GM12878 (cell line): ENCODE measurements at regions not wholly inside any gene's neighbourhood (a gene's known extent, or its start where the extent isn't known, plus 50 kb on each side); places are given as distances from the start of the nearest gene placed in this dataset.

ENCODE experiments used
- NBN ChIP-seq: fragments of 450-650 bp; IDR thresholded peaks from 2 replicates; pipeline ENCODE4 v1.6.1; 2016
- TF ChIP-seq, protein P1 (sequence below): fragments of 450-650 bp; IDR thresholded peaks from 2 replicates; pipeline ENCODE4 v1.6.1; 2016; ENCODE audit warnings: mild to moderate bottlenecking, moderate library complexity, borderline replicate concordance
- TF ChIP-seq, protein P2 (sequence below): fragments of 150-350 bp; IDR thresholded peaks from 2 replicates; pipeline ENCODE4 v1.6.1; 2016; ENCODE audit warnings: low read depth, low read length
- TF ChIP-seq, protein P3 (sequence below): fragments of 450-650 bp; IDR thresholded peaks from 2 replicates; pipeline ENCODE4 v1.6.1; 2017; ENCODE audit warnings: borderline replicate concordance

DNA sequence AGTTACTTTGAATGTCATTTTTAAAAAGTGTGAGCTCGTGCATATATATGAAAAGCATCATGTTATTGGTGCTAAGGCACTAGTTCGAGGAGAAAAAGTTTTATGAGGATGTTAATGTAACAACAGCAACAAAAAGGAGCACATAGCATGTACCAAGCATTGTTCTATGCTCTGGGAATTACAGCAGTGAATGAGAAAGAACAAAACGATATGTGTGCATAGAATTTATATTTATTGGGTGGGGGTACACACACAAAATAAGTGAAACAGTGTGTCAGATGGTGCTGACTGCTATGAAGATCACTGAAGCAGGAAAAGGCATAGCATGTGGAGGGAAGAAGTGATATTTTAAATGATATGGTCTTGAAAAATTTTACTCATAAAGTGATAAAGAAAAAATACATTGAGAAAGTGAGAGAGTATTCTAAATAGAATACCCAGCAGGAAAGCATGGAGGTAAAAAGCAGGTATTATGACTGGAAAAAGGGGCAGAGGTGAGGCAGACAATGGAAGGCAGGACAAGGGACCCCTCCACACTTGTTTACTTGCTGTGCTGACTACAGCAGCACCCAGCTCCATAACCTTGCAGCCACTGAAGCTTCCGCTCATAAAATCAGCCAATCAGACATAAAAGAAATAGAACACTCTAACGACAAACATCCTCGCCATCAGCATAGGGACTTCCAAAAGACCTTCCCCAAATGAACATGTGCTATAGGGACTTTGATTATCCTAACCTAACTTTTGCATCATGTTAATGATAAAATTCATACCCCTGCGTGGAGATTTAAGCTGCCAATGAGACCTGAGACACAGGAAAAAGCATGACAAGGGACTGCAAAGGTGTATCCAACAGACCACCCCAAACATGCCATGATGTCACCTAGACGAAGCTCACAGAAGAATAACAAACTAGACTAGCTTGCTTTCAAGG, 119.9 kb downstream of the HFE start (continued):
- TF ChIP-seq, protein P1, sequence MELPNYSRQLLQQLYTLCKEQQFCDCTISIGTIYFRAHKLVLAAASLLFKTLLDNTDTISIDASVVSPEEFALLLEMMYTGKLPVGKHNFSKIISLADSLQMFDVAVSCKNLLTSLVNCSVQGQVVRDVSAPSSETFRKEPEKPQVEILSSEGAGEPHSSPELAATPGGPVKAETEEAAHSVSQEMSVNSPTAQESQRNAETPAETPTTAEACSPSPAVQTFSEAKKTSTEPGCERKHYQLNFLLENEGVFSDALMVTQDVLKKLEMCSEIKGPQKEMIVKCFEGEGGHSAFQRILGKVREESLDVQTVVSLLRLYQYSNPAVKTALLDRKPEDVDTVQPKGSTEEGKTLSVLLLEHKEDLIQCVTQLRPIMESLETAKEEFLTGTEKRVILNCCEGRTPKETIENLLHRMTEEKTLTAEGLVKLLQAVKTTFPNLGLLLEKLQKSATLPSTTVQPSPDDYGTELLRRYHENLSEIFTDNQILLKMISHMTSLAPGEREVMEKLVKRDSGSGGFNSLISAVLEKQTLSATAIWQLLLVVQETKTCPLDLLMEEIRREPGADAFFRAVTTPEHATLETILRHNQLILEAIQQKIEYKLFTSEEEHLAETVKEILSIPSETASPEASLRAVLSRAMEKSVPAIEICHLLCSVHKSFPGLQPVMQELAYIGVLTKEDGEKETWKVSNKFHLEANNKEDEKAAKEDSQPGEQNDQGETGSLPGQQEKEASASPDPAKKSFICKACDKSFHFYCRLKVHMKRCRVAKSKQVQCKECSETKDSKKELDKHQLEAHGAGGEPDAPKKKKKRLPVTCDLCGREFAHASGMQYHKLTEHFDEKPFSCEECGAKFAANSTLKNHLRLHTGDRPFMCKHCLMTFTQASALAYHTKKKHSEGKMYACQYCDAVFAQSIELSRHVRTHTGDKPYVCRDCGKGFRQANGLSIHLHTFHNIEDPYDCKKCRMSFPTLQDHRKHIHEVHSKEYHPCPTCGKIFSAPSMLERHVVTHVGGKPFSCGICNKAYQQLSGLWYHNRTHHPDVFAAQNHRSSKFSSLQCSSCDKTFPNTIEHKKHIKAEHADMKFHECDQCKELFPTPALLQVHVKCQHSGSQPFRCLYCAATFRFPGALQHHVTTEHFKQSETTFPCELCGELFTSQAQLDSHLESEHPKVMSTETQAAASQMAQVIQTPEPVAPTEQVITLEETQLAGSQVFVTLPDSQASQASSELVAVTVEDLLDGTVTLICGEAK: no peak
- TF ChIP-seq, protein P2, sequence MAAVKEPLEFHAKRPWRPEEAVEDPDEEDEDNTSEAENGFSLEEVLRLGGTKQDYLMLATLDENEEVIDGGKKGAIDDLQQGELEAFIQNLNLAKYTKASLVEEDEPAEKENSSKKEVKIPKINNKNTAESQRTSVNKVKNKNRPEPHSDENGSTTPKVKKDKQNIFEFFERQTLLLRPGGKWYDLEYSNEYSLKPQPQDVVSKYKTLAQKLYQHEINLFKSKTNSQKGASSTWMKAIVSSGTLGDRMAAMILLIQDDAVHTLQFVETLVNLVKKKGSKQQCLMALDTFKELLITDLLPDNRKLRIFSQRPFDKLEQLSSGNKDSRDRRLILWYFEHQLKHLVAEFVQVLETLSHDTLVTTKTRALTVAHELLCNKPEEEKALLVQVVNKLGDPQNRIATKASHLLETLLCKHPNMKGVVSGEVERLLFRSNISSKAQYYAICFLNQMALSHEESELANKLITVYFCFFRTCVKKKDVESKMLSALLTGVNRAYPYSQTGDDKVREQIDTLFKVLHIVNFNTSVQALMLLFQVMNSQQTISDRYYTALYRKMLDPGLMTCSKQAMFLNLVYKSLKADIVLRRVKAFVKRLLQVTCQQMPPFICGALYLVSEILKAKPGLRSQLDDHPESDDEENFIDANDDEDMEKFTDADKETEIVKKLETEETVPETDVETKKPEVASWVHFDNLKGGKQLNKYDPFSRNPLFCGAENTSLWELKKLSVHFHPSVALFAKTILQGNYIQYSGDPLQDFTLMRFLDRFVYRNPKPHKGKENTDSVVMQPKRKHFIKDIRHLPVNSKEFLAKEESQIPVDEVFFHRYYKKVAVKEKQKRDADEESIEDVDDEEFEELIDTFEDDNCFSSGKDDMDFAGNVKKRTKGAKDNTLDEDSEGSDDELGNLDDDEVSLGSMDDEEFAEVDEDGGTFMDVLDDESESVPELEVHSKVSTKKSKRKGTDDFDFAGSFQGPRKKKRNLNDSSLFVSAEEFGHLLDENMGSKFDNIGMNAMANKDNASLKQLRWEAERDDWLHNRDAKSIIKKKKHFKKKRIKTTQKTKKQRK: no peak
- TF ChIP-seq, protein P3, sequence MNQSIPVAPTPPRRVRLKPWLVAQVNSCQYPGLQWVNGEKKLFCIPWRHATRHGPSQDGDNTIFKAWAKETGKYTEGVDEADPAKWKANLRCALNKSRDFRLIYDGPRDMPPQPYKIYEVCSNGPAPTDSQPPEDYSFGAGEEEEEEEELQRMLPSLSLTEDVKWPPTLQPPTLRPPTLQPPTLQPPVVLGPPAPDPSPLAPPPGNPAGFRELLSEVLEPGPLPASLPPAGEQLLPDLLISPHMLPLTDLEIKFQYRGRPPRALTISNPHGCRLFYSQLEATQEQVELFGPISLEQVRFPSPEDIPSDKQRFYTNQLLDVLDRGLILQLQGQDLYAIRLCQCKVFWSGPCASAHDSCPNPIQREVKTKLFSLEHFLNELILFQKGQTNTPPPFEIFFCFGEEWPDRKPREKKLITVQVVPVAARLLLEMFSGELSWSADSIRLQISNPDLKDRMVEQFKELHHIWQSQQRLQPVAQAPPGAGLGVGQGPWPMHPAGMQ: no peak
- TF ChIP-seq NBN: no peak
